Femur (tissue), 1 donor: ENCODE measurements at regions not wholly inside any gene's neighbourhood (a gene's known extent, or its start where the extent isn't known, plus 50 kb on each side); places are given as distances from the start of the nearest gene placed in this dataset.

Experiments used
- DNase-seq: peaks from one replicate; pipeline ENCODE4 v3.0.0-alpha.2; 2017

DNA sequence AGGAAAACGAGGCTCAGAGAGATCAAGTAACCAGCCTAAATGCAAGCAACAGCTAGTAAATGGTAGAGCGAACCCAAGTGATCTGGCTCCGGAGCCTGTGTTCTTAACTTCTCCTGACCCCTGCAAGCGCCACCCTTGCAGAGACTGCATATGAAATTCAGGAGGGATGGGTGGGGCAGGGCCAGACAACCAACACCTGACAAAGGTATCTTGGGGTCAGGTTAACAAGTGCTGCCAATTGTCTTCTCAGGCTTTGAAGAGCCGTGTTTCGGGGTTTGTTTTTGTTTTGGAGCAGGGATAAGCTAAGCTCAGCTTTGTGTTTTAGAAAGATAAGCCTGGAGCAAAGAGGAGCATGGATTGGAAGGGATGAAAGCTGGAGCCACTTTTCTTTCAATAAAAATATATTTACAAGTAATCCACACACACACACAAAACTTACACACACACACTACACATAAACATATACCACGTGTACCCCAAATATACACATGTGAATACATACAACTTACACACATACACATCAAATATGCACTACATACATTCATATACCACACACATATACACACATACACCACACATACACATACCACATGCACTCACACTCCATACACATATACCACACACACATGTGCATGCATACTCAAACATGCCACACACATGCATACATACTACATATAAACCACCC lies 722.0 kb downstream of the DIAPH3 start:
- no peak for DNase-seq

GRCh38 chr13:59442461-59442860 lies 721.3 kb downstream of the DIAPH3 start:
- no peak for DNase-seq

DNA sequence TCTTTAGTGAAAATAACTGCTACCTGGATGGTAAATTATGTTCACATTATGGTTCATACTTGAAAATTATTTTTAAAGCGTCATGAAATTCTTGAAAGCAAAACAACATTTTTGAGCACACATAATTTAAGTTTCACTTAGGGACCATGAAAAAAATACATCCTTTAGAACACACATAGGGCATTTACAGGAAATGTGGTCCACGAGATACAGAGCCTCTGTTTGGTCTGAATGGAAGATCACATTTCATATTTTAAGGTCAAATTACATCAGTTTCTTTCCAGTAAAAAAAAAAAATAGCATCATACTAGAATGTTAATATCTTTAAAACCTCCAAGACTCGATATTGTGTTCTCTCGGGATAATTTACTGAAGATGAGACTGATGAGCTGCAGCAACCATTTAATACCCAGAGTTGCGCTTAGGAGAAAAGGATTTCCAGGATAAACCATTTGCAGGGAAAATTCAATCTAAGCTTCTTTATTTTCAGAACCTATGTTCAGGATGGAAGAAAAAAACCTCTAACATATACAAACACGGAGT lies 720.7 kb downstream of the DIAPH3 start:
- no peak for DNase-seq

GRCh38 chr13:59444210-59444857 lies 719.4 kb downstream of the DIAPH3 start:
- no peak for DNase-seq

GRCh38 chr13:59445812-59446211 lies 717.9 kb downstream of the DIAPH3 start:
- no peak for DNase-seq

DNA sequence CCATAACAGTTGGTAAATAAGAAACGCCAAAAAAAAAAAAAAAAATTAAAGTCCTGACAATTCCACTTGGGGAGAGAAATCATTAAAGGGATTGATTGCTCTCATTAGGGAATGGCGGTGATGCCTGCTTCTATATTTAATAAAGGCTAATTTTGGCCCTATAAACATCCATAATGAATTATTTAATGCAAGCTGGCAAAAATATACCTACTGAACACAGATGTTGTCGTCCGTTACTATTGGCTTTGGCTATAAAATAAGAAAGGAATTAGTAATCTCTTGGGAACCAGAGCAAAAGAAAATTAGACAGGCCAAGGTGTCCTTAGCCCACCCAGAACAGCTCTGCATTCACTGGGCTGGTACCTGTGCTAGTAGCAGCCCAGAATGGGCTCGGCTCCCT lies 717.3 kb downstream of the DIAPH3 start:
- no peak for DNase-seq

DNA sequence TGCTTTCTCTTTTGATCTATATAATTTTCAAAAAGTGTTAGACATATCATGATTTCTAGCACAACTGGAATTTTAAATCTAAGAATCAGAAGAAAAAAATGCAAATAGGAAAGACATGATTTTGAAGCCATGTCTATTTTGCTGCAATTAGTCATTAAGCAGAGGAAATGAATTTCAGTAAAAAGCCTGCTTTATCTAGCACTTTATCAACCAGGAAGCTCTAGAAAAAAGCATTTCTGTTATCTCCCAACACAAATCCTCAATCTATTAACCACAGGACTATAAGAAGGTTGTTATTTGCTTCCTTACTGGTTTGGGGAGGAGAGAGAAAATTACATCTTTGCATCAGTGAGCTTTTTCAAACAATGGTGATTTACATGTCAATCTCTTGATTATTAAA lies 716.7 kb downstream of the DIAPH3 start:
- no peak for DNase-seq

DNA sequence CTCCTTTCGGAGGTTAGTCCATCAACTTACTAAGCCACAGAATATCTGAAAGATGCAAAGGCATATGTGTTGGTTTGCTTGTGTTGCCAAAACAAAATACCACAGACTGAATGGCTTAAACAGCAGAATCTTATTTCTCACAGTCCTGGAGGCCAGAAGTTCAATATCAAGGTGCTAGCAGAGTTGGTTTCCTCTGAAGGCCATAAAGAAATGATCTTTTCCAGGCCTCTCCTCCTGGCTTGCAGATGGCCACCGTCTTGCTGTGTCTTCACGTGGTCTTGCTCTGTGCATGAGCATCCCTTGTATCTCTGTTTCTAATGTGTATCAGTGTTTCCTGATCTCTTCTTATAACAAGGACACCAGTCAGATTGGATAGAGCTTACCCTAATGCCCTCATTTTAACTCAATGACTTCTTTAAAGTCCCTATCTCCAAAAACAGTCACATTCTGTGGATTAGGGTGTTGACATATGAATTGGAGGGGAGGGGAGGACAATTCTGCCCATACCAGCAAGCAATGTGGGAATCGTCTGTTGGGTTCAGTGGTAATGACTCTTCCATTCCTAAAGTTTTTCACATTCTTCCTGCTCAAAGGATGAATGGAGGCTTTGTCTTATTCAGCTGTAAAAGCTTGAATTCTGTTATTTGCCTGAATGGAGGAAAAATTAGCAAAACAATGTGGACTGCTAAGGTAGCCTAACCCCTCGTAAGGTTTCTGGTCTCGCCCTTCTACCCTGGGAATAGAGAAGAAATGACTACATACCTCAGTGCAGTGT lies 715.7 kb downstream of the DIAPH3 start:
- DNase-seq, result no peak

DNA sequence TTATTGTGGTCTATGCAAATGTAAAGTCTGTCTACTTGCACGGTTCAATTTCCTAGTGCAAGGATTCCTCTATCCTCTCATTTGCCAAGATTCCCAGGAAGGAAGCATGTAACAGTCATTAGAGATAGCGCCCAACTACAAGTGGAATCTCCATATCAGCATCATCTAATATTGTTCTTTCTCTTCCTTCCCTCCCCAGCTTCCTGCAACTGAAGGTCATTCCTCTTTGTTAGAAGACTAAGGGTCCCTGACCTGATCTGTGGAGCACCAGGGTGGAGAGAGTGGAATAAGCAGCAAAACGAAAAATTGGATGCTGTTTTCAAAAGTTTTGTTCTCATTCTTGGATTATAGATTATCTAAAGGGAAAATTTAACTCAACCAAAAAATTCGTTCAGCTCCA lies 714.0 kb downstream of the DIAPH3 start:
- DNase-seq, result no peak

DNA sequence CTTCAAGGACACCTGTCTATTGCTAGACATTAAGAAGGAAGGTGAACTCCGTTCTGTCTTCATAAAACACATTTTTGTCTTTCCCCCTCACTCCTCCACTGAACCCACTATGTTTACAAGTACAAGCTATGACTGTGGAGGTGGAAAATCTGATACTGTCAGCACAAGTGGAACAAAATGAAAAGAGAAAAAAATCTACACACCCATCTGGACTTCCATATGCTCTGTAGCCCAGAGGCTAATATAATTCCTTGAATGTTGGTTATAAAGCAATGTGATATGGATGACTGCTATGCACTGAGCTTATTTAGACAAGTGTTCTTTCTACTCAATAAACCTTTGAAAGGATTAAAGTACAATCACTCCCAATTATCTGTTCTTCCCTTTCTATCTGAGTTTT lies 713.5 kb downstream of the DIAPH3 start:
- DNase-seq, result no peak

DNA sequence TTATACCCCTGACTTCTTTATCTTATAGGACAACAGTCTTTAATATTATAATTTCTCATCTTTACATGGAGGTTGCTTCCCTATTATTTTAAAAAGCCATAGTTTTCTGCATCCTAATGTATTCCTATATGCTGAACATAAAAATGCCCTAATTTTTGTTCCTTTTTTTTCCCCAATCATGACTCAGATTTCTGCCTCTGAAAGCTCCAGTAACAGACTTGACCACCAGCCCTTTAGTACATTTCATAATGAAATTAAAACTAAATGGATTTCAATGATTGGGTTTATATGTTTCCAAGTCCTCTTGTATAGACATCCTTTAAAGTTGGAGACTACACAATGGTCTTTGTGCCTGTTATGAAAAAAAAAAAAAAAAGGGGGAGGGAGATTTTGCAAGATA lies 712.5 kb downstream of the DIAPH3 start:
- DNase-seq, result no peak

DNA sequence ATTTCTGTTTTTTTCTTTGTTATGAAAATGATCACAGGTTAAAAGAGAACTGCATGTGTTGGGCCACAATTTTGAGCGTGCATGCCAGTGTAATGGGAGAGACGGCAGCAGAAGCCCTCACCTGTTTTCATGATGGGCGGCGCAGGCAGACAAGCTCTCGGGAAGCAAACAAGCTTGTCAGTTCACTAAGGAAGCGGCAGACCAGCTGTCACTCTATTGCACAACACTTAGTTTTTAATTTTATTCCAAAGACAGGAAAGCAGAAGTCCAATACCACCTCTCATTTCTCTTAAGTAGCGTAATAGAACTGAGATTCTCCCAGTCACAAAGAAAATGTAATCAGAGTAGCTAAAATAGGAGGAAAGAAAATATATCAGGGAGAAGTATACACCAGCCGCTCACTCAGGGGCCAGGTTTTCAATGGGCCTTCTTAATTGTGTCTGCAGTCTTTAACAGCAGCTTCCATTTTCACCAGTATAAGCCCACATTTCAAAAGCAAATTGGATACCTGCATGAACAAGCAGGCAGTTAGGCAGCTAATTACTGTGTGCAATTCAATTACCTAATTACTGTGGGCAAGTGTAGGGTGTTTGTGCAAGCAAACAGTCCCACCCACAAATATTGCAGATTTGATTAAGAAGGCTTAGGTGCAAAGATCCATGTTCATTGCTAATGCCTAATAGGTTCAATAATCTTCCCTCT lies 711.4 kb downstream of the DIAPH3 start:
- DNase-seq, result peak; percentile 34

DNA sequence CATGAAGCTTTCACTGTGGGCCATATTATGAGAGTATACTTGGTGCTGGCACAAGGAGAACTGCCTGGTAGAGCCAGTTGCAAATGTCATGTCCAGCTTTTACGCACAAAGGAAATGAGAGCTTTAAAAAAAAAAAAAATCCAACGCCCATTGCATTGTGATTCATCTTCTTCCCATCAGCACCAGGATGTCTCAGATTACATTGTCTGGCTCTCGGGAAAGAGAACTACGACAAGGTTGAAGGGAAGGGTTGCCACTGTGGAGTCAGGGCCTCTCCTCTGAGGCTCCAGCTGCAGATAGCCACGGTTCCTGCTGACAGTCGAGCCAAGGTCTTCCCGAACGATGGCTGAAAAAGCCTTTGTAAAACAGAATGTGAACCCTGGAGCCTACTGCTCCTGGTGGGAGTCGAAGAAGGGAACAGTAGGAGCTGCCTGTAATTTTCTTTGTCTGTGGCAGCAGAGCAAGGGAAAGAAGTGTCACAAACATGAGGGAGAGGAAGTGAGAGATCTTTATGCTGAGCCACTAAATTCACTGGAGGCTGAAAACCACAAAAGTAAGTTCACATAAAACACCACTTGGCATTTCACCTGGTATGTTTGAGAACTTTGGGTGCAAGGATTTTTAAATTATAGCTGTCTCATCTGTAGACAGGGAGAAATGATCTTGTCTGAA lies 704.7 kb downstream of the DIAPH3 start:
- peak; percentile 25 for DNase-seq

- DNase-seq, result no peak
Observed at GRCh38 chr13:59459972-59460371, 703.8 kb downstream of the DIAPH3 start.

GRCh38 chr13:59461411-59461810 lies 702.3 kb downstream of the DIAPH3 start:
- DNase-seq, result no peak

DNA sequence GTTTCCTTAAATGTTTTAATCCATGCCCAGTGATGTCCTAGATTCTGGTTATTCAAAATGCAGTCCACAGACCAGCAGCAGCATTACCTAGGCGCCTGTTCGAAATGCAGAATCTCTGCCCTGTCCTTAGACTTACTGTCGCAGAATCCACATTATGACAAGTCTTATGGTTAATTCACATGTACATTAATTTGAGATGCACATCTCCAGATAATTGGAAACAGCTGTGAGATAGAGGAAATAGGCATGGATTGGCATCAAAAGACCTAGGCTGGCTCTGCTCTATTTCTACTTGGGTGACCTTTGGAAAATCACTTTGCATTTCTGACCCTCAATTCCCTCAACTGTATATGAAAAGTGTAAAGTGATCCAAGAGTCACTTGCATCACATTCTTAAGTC lies 700.7 kb downstream of the DIAPH3 start:
- no peak for DNase-seq

DNA sequence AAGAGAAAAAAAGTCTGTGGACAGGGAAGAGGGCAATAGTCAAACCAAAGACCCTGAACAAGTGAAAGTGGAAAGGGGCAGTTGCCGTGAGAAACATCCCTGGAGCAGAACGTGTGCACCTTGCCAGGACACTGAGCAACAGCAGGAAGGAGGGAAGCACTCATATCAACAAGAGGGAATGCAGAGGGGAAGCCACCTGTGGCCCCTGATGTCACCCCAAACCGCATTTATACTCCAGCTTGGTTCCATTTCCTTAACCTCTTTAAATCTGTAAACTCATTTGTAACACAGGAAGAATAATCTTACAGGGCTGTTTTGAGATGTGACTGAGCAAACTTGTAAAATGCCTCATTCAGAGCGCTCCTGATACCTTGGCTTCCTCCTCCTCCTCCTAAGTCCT lies 698.8 kb downstream of the DIAPH3 start:
- DNase-seq, result no peak

DNA sequence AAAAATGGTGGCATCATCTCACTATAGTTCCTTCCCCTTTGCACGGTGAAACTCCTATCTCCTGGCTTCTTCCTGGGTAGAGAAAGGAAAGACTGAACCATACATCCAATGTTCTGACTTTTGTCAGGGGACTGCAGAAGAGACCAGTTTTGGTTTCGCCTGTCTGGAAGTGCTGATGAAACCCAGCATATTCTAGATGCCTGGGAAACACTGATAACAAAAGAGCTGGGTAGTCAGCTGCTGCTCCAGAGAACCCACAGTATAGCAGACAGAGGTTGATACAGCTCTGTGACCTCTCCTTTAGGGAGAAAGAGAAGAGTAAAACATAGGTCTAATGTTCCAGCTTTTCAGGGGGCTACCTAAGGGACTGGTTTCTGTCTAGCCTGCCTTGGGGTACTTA lies 695.3 kb downstream of the DIAPH3 start:
- DNase-seq, result no peak

GRCh38 chr13:59471106-59471505 lies 692.6 kb downstream of the DIAPH3 start:
- DNase-seq, result no peak

GRCh38 chr13:59472134-59472533 lies 691.6 kb downstream of the DIAPH3 start:
- DNase-seq, result no peak

GRCh38 chr13:59474696-59475095 lies 689.0 kb downstream of the DIAPH3 start:
- no peak for DNase-seq

DNA sequence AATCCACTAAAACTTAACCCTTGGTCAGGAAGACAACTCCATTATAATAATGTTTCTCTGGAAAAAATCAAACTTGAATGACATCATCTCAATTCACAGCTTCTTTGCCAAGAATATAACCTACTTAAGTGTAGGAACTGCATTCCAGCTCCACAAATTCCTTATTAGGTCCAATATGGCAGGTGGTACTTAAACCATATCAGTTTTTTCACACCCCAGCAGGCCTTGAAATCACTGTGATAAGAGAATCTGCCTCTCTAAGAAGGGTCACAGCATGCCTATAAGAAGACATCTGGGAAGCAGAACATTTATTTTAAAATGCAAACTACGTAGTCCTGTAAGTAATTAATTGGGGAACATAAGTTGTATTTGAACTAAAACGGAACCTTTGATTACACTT lies 687.8 kb downstream of the DIAPH3 start:
- DNase-seq, result no peak

DNA sequence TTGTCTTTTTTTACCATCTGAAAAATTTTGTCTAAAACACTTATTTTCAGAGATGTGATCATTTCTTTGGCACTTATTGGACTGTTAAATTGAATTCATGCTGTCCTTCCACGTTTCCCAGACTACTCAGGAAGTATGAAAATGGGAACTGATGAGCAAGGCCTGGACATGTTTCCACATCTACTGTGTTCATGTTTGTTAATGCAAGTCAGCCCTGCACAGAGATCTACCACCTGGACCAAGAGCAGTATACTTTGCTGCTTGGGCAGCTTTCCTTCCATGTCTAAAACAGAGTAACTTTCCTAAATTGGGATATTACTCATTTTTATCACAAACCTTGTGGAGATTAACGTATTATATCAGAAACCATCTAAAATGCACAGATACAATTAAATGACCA lies 687.4 kb downstream of the DIAPH3 start:
- no peak for DNase-seq
